Activated naive CD8-positive, alpha-beta T cell treated with anti-CD3 and anti-CD28 coated beads, Interleukin-2, amount 50 U/mL, for 16 hours (primary cell): ENCODE measurements at regions not wholly inside any gene's neighbourhood (a gene's known extent, or its start where the extent isn't known, plus 50 kb on each side); places are given as distances from the start of the nearest gene placed in this dataset.
"Not testable (repeated sequence)": the region's sequence is repeated elsewhere in the genome, so short reads cannot be mapped to it uniquely, and the experiment has no call there.

ENCODE experiments used
- DNase-seq: peaks from one replicate; pipeline ENCODE4 v3.0.0-alpha.2; 2020; ENCODE audit warnings: low read depth, low spot score

- no peak for DNase-seq
Observed at GRCh38 chr13:85608255-85608829, 190.9 kb downstream of the SLITRK6 start.

- DNase-seq, result no peak
Observed at GRCh38 chr13:85603735-85604134, 195.5 kb downstream of the SLITRK6 start.

GRCh38 chr13:85601526-85601925 lies 197.7 kb downstream of the SLITRK6 start:
- DNase-seq, result no peak

GRCh38 chr13:85597790-85598500 lies 201.3 kb downstream of the SLITRK6 start:
- DNase-seq, result no peak

GRCh38 chr13:85592211-85592610 lies 207.0 kb downstream of the SLITRK6 start:
- DNase-seq, result no peak

- DNase-seq, result no peak
Observed at GRCh38 chr13:85590231-85590931, 208.8 kb downstream of the SLITRK6 start.

- DNase-seq, result no peak
Observed at GRCh38 chr13:85589021-85589420, 210.2 kb downstream of the SLITRK6 start.

- no peak for DNase-seq
Observed at GRCh38 chr13:85588359-85588758, 210.9 kb downstream of the SLITRK6 start.

GRCh38 chr13:85586856-85587255 lies 212.4 kb downstream of the SLITRK6 start:
- no peak for DNase-seq

- DNase-seq, result no peak
Observed at GRCh38 chr13:85586422-85586831, 212.8 kb downstream of the SLITRK6 start.

- DNase-seq, result no peak
Observed at GRCh38 chr13:85582890-85583289, 216.3 kb downstream of the SLITRK6 start.

GRCh38 chr13:85575110-85575509 lies 224.1 kb downstream of the SLITRK6 start:
- DNase-seq, result no peak

- no peak for DNase-seq
Observed at GRCh38 chr13:85567909-85568308, 231.3 kb downstream of the SLITRK6 start.

GRCh38 chr13:85565652-85566051 lies 233.6 kb downstream of the SLITRK6 start:
- no peak for DNase-seq

GRCh38 chr13:85564598-85564997 lies 234.6 kb downstream of the SLITRK6 start:
- no peak for DNase-seq

- DNase-seq, result no peak
Observed at GRCh38 chr13:85562282-85562681, 236.9 kb downstream of the SLITRK6 start.

GRCh38 chr13:85557691-85558467 lies 241.3 kb downstream of the SLITRK6 start:
- DNase-seq, result no peak

GRCh38 chr13:85551012-85551411 lies 248.2 kb downstream of the SLITRK6 start:
- no peak for DNase-seq

- DNase-seq, result no peak
Observed at GRCh38 chr13:85549819-85550218, 249.4 kb downstream of the SLITRK6 start.

- not testable (repeated sequence) for DNase-seq
Observed at GRCh38 chr13:85548845-85549244, 250.4 kb downstream of the SLITRK6 start.

- DNase-seq, result no peak
Observed at GRCh38 chr13:85545771-85546170, 253.4 kb downstream of the SLITRK6 start.

GRCh38 chr13:85544756-85545155 lies 254.5 kb downstream of the SLITRK6 start:
- DNase-seq, result no peak
